ENCODE measurements at regions not wholly inside any gene's neighbourhood (a gene's known extent, or its start where the extent isn't known, plus 50 kb on each side); places are given as distances from the start of the nearest gene placed in this dataset.

DNA sequence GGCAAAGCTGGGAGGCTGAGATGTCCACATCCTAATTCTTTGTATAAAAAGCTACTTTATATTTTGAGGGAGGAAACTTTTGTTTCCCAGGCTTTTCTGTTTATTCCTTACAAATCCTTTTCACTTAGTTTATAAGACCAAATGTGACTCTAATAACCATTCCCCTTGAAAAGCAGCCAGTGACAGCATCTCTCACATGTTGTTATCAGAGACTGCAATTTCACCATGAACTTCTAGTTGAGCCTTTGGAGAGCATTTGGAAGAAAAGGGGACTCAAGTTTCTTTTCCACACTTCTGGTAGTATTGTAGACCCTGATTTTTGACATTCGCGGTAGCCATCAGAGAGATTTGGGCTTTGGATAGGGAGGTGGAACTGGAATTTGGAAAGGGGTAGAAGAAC lies 215.8 kb downstream of the RNF144B start:
- TF ChIP-seq, protein P1, sequence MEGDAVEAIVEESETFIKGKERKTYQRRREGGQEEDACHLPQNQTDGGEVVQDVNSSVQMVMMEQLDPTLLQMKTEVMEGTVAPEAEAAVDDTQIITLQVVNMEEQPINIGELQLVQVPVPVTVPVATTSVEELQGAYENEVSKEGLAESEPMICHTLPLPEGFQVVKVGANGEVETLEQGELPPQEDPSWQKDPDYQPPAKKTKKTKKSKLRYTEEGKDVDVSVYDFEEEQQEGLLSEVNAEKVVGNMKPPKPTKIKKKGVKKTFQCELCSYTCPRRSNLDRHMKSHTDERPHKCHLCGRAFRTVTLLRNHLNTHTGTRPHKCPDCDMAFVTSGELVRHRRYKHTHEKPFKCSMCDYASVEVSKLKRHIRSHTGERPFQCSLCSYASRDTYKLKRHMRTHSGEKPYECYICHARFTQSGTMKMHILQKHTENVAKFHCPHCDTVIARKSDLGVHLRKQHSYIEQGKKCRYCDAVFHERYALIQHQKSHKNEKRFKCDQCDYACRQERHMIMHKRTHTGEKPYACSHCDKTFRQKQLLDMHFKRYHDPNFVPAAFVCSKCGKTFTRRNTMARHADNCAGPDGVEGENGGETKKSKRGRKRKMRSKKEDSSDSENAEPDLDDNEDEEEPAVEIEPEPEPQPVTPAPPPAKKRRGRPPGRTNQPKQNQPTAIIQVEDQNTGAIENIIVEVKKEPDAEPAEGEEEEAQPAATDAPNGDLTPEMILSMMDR (IDR thresholded peaks at IDR 0.05) = no peak
- no peak for TF ChIP-seq ZFX (IDR thresholded peaks at IDR 0.05; ENCODE audit: borderline replicate concordance)
